Fibroblast of the aortic adventitia (primary cell): ENCODE measurements at regions not wholly inside any gene's neighbourhood (a gene's known extent, or its start where the extent isn't known, plus 50 kb on each side); places are given as distances from the start of the nearest gene placed in this dataset.

Source experiments
- DNase-seq: peaks from one replicate; pipeline ENCODE4 v3.0.0-alpha.2; 2010; ENCODE audit warnings: low read depth
- H3K4me3 ChIP-seq: 2 replicates; pipeline ENCODE4 v1.5.1; 2011; ENCODE audit warnings: low read depth, mild to moderate bottlenecking, control low read depth, low read length, moderate library complexity
- TF ChIP-seq, protein P1 (sequence below): IDR thresholded peaks from 2 replicates; pipeline ENCODE4 v1.5.1; 2011; ENCODE audit warnings: mild to moderate bottlenecking, low read length, control low read depth, inconsistent platforms; ENCODE audit not compliant: insufficient read depth

DNA sequence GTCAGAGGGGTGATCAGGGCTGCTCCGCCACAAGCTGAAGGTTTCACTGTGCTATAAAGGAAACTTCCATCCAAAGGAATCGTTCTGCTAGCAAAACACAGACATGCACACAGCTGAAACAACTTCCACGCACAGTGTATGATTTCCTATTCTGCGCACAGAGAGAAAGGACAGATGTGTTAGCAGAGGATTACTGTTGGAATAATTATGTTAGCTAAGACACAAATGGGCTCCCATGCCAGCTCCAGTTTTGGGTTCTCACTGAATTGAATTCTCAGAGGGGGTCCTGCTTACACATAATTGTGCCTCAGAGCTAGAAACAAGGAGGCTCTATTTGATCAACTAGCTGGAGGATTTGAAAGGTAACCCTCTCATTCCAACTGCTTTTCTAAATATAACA, 352.4 kb downstream of the IRX2 start:
- TF ChIP-seq, protein P1, sequence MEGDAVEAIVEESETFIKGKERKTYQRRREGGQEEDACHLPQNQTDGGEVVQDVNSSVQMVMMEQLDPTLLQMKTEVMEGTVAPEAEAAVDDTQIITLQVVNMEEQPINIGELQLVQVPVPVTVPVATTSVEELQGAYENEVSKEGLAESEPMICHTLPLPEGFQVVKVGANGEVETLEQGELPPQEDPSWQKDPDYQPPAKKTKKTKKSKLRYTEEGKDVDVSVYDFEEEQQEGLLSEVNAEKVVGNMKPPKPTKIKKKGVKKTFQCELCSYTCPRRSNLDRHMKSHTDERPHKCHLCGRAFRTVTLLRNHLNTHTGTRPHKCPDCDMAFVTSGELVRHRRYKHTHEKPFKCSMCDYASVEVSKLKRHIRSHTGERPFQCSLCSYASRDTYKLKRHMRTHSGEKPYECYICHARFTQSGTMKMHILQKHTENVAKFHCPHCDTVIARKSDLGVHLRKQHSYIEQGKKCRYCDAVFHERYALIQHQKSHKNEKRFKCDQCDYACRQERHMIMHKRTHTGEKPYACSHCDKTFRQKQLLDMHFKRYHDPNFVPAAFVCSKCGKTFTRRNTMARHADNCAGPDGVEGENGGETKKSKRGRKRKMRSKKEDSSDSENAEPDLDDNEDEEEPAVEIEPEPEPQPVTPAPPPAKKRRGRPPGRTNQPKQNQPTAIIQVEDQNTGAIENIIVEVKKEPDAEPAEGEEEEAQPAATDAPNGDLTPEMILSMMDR: no peak
- H3K4me3 ChIP-seq: no peak overlapping the region
- no peak for DNase-seq

DNA sequence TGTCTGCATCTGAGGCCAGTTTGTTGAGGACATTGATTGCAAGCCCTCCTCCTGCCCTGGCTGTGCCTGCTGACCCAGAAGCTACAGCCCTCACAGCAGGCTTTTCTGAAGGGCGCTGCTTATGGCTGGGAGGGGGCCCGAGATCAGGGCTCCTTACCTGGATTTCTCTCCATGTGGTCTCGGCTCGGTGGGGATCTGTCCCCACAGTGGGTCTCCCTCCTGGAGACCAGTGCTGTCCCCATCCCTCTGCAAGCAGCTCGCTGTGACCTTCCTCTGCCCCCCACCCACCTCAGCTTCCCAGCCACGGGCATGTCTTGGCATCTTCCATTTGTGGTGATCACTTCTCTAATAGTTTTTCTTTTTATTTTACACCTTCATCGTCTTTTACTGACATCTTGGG, 357.9 kb downstream of the IRX2 start:
- TF ChIP-seq, protein P1: no peak
- DNase-seq: no peak
- H3K4me3 ChIP-seq: no peak overlapping the region

GRCh38 chr5:2391566-2391965, 359.9 kb downstream of the IRX2 start:
- no peak for DNase-seq
- no peak overlapping the region for H3K4me3 ChIP-seq
- TF ChIP-seq, protein P1: no peak

GRCh38 chr5:2391021-2391420, 360.5 kb downstream of the IRX2 start:
- no peak for DNase-seq
- TF ChIP-seq, protein P1: no peak
- H3K4me3 ChIP-seq: no peak overlapping the region

DNA sequence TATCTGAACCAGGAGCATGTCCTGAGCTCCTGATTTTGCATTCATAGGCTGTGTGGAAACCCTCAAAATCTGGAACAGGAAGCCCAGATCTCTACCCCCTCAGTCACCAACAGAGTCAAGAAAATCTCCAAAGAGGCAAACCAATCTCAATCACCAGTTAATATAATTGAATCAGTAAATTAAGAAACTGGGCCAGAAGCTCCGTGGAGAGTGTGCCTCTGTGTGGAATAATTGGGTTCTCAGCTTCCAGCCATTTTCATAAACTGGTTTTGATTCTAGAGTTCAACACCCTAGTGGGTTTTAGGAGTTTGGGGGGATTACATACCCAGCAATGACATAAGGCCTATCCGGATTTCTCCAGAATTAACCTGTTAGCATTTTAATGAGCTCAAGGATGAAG, 362.9 kb downstream of the IRX2 start:
- DNase-seq: no peak
- TF ChIP-seq, protein P1: no peak
- no peak overlapping the region for H3K4me3 ChIP-seq

GRCh38 chr5:2387634-2388325, 363.7 kb downstream of the IRX2 start:
- TF ChIP-seq, protein P1: no peak
- DNase-seq: no peak
- no peak overlapping the region for H3K4me3 ChIP-seq

- no peak for DNase-seq
- TF ChIP-seq, protein P1: no peak
- no peak overlapping the region for H3K4me3 ChIP-seq
These were observed 364.2 kb downstream of the IRX2 start for GRCh38 chr5:2387250-2387633.
